ENCODE measurements at regions not wholly inside any gene's neighbourhood (a gene's known extent, or its start where the extent isn't known, plus 50 kb on each side); places are given as distances from the start of the nearest gene placed in this dataset.

GRCh38 chr20:30815577-30816181 lies 441.8 kb upstream of the DEFB115 start:
- Histone ChIP-seq H2BK12ac (ENCODE audit: low read depth, low read length) (no peak overlapping the region), H3K23ac (ENCODE audit: insufficient read length) (no peak overlapping the region), H3K36me3 (ENCODE audit: control insufficient read depth in 2 of 4, insufficient read depth in 4 of 4, low read length in 3 of 4) (peaks cover 0 to 4% (median 0%) of the 10 kb centered on the region in 4 experiments; a peak in 1 of 8 replicates), H4K5ac (ENCODE audit: insufficient read length, low read depth, low read length) (no peak overlapping the region), H3K4ac (replicated peaks; ENCODE audit: insufficient read length, low read depth, low read length) (no peak overlapping the region), H2AK5ac (ENCODE audit: low read depth, low read length) (no peak overlapping the region), H3K27ac (ENCODE audit: low read depth, low read length) (no peak overlapping the region), H3K4me3 (ENCODE audit: extremely low read depth in 1 of 4, insufficient read depth in 2 of 4, low read depth in 3 of 4, low read length in 4 of 4) (no peak overlapping the region), H2AFZ (ENCODE audit: low read length) (no peak overlapping the region), H3K18ac (ENCODE audit: extremely low read depth, low read length) (no peak overlapping the region), H3K23me2 (ENCODE audit: low read depth, low read length) (no peaks in the 10 kb centered on the region), H4K91ac (replicated peaks; ENCODE audit: insufficient read length, low read length) (no peak overlapping the region), H2BK120ac (replicated peaks; ENCODE audit: low read depth, low read length) (no peak overlapping the region), H2BK15ac (ENCODE audit: low read length) (no peak overlapping the region), H3K14ac (ENCODE audit: insufficient read length) (no peak overlapping the region), H3K4me1 (replicated peaks in 1 of 4; ENCODE audit: control insufficient read depth in 3 of 4, insufficient read depth in 4 of 4, low read length in 3 of 4) (no peaks in the 10 kb centered on the region), H4K8ac (ENCODE audit: extremely low read depth, insufficient read depth, low read length) (no peak overlapping the region), H3K9me3 (ENCODE audit: insufficient read depth in 2 of 2, low read depth in 1 of 2, low read length in 1 of 2) (peaks cover 45 to 69% of the 10 kb centered on the region in 2 experiments), H2BK5ac (ENCODE audit: low read depth, low read length) (no peak overlapping the region), H3K79me1 (ENCODE audit: low read depth, low read length) (no peaks in the 10 kb centered on the region), H3K27me3 (replicated peaks in 1 of 4; ENCODE audit: control insufficient read depth in 3 of 4, extremely low read depth in 1 of 4, insufficient read depth in 3 of 4, low read length in 3 of 4) (peaks cover 0 to 3% (median 3%) of the 10 kb centered on the region in 4 experiments; a peak in 5 of 7 replicates), H3K4me2 (ENCODE audit: insufficient read depth in 1 of 2, low read depth in 2 of 2, low read length in 2 of 2) (no peak overlapping the region), H4K20me1 (replicated peaks in 1 of 2; ENCODE audit: control insufficient read depth in 1 of 2, insufficient read depth in 2 of 2, low read length in 2 of 2) (no peaks in the 10 kb centered on the region), H3K79me2 (ENCODE audit: control insufficient read depth in 1 of 2, insufficient read depth in 2 of 2, low read length in 2 of 2) (no peaks in the 10 kb centered on the region), H3K9ac (replicated peaks in 1 of 4; ENCODE audit: extremely low read depth in 1 of 4, low read depth in 3 of 4, low read length in 3 of 4) (no peak overlapping the region), H3K56ac (replicated peaks; ENCODE audit: insufficient read length, low read depth, low read length) (no peak overlapping the region), H2BK20ac (ENCODE audit: low read length) (no peak overlapping the region)
- FAIRE-seq (no peak), DNase-seq (ENCODE audit: low read depth in 1 of 2, low spot score in 2 of 2) (no peak)
- 78% methylated on average over 36 of the region's 38 CpGs; no CpG with 5 or more reads in 1 of the 2 experiments for WGBS, 2 experiments (ENCODE audit: extremely low coverage in 1 of 2, insufficient coverage in 1 of 2, insufficient read length in 1 of 2, insufficient replicate concordance in 2 of 2, low coverage in 1 of 2, low lambda C conversion rate in 2 of 2, missing lambda C conversion rate in 1 of 2)
- ChIA-PET CTCF (ENCODE audit: partially characterized antibody) (no interaction called here), POLR2A (ENCODE audit: partially characterized antibody) (no interaction called here)
- TF ChIP-seq TAF7 (optimal IDR thresholded peaks at IDR 0.05; ENCODE audit: borderline replicate concordance, low read depth, low read length) (no peak), TEAD4 (IDR thresholded peaks at IDR 0.05; ENCODE audit: low read depth, low read length) (no peak), BRCA1 (IDR thresholded peaks at IDR 0.05; ENCODE audit: low read depth, low read length) (no peak), JUN (IDR thresholded peaks at IDR 0.05; ENCODE audit: low read depth, low read length) (no peak), CHD1 (IDR thresholded peaks at IDR 0.05; ENCODE audit: low read depth, low read length) (no peak), PHF8 (conservative IDR thresholded peaks at IDR 0.05; ENCODE audit: low read depth, low read length) (no peak), ZNF274 (IDR thresholded peaks at IDR 0.05; ENCODE audit: borderline replicate concordance, extremely low read depth, low read length) (no peak), GABPA (IDR thresholded peaks at IDR 0.05; ENCODE audit: borderline replicate concordance, insufficient read depth, low read length) (no peak), KDM5A (IDR thresholded peaks at IDR 0.05; ENCODE audit: low read length) (no peak), TAF1 (IDR thresholded peaks at IDR 0.05; ENCODE audit: low read depth, low read length) (no peak), CHD2 (IDR thresholded peaks at IDR 0.05; ENCODE audit: low read length) (no peak), SP4 (IDR thresholded peaks at IDR 0.05; ENCODE audit: low read length) (no peak), YY1 (IDR thresholded peaks at IDR 0.05; ENCODE audit: low read depth, low read length) (no peak)
- TF ChIP-seq, protein P1, sequence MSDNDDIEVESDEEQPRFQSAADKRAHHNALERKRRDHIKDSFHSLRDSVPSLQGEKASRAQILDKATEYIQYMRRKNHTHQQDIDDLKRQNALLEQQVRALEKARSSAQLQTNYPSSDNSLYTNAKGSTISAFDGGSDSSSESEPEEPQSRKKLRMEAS (IDR thresholded peaks at IDR 0.05): no peak
- TF ChIP-seq, protein P2, sequence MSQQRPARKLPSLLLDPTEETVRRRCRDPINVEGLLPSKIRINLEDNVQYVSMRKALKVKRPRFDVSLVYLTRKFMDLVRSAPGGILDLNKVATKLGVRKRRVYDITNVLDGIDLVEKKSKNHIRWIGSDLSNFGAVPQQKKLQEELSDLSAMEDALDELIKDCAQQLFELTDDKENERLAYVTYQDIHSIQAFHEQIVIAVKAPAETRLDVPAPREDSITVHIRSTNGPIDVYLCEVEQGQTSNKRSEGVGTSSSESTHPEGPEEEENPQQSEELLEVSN (IDR thresholded peaks at IDR 0.05): no peak

Measured in H1 (cell line).